ENCODE measurements at regions not wholly inside any gene's neighbourhood (a gene's known extent, or its start where the extent isn't known, plus 50 kb on each side); places are given as distances from the start of the nearest gene placed in this dataset.

- H3K4me3 Mint-ChIP-seq (ENCODE audit: unreplicated experiment), result no peak overlapping the region
- peaks cover 4% of the 10 kb centered on the region for H3K4me1 Mint-ChIP-seq (ENCODE audit: unreplicated experiment)
- H3K27ac Mint-ChIP-seq (ENCODE audit: unreplicated experiment), result no peak overlapping the region
- TF ChIP-seq, protein P1, sequence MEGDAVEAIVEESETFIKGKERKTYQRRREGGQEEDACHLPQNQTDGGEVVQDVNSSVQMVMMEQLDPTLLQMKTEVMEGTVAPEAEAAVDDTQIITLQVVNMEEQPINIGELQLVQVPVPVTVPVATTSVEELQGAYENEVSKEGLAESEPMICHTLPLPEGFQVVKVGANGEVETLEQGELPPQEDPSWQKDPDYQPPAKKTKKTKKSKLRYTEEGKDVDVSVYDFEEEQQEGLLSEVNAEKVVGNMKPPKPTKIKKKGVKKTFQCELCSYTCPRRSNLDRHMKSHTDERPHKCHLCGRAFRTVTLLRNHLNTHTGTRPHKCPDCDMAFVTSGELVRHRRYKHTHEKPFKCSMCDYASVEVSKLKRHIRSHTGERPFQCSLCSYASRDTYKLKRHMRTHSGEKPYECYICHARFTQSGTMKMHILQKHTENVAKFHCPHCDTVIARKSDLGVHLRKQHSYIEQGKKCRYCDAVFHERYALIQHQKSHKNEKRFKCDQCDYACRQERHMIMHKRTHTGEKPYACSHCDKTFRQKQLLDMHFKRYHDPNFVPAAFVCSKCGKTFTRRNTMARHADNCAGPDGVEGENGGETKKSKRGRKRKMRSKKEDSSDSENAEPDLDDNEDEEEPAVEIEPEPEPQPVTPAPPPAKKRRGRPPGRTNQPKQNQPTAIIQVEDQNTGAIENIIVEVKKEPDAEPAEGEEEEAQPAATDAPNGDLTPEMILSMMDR (IDR thresholded peaks at IDR 0.05; ENCODE audit: unreplicated experiment), result no peak
- no peaks in the 10 kb centered on the region for H3K9me3 Mint-ChIP-seq (ENCODE audit: unreplicated experiment)
- no peak for DNase-seq (ENCODE audit: low spot score)
- H3K36me3 Mint-ChIP-seq (ENCODE audit: low read depth, unreplicated experiment), result no peaks in the 10 kb centered on the region
- peaks cover 2% of the 10 kb centered on the region for H3K27me3 Mint-ChIP-seq (ENCODE audit: unreplicated experiment)
These were observed 350.6 kb upstream of the CCL2 start for GRCh38 chr17:33904476-33904875.

DNA sequence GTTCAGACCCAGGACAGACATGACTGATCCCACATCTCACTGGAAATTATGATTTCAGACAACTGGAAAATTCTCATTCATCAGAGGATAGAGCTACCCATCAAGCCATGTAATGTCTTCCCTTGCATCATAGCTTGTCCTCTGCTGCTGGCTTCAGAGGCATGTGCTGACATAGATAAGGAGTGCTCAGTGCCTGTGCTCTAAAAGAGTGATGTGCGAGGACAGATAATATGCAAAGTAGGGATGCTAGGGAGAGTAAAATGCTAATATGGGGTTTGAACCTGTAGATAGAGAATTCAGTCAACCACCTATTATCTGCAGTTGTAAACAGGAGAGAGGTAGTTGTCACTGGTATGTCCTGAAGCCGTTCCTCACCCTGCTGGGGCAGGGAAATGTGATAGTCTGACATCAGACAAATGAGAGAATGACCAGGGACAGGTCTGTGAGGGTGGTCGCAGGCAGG lies 349.7 kb upstream of the CCL2 start:
- peaks cover 2% of the 10 kb centered on the region for H3K27me3 Mint-ChIP-seq (ENCODE audit: unreplicated experiment)
- H3K27ac Mint-ChIP-seq (ENCODE audit: unreplicated experiment), result no peak overlapping the region
- TF ChIP-seq, protein P1 (IDR thresholded peaks at IDR 0.05; ENCODE audit: unreplicated experiment), result no peak
- H3K4me1 Mint-ChIP-seq (ENCODE audit: unreplicated experiment), result peaks cover 4% of the 10 kb centered on the region
- no peaks in the 10 kb centered on the region for H3K36me3 Mint-ChIP-seq (ENCODE audit: low read depth, unreplicated experiment)
- no peak overlapping the region for H3K4me3 Mint-ChIP-seq (ENCODE audit: unreplicated experiment)
- no peak for DNase-seq (ENCODE audit: low spot score)
- H3K9me3 Mint-ChIP-seq (ENCODE audit: unreplicated experiment), result no peaks in the 10 kb centered on the region

GRCh38 chr17:33908363-33909064 lies 346.6 kb upstream of the CCL2 start:
- no peaks in the 10 kb centered on the region for H3K36me3 Mint-ChIP-seq (ENCODE audit: low read depth, unreplicated experiment)
- H3K27ac Mint-ChIP-seq (ENCODE audit: unreplicated experiment), result no peak overlapping the region
- no peak overlapping the region for H3K4me3 Mint-ChIP-seq (ENCODE audit: unreplicated experiment)
- TF ChIP-seq, protein P1 (IDR thresholded peaks at IDR 0.05; ENCODE audit: unreplicated experiment), result no peak
- peaks cover 3% of the 10 kb centered on the region for H3K27me3 Mint-ChIP-seq (ENCODE audit: unreplicated experiment)
- no peak for DNase-seq (ENCODE audit: low spot score)
- H3K9me3 Mint-ChIP-seq (ENCODE audit: unreplicated experiment), result no peaks in the 10 kb centered on the region
- peaks cover 4% of the 10 kb centered on the region for H3K4me1 Mint-ChIP-seq (ENCODE audit: unreplicated experiment)

- Mint-ChIP-seq H3K27ac (ENCODE audit: unreplicated experiment) (no peak overlapping the region), H3K4me3 (ENCODE audit: unreplicated experiment) (no peak overlapping the region), H3K9me3 (ENCODE audit: unreplicated experiment) (no peaks in the 10 kb centered on the region), H3K4me1 (ENCODE audit: unreplicated experiment) (peaks cover 4% of the 10 kb centered on the region), H3K36me3 (ENCODE audit: low read depth, unreplicated experiment) (no peaks in the 10 kb centered on the region), H3K27me3 (ENCODE audit: unreplicated experiment) (peaks cover 3% of the 10 kb centered on the region)
- DNase-seq (ENCODE audit: low spot score), result no peak
- TF ChIP-seq, protein P1 (IDR thresholded peaks at IDR 0.05; ENCODE audit: unreplicated experiment), result no peak
These were observed 344.8 kb upstream of the CCL2 start for GRCh38 chr17:33910200-33910857.

DNA sequence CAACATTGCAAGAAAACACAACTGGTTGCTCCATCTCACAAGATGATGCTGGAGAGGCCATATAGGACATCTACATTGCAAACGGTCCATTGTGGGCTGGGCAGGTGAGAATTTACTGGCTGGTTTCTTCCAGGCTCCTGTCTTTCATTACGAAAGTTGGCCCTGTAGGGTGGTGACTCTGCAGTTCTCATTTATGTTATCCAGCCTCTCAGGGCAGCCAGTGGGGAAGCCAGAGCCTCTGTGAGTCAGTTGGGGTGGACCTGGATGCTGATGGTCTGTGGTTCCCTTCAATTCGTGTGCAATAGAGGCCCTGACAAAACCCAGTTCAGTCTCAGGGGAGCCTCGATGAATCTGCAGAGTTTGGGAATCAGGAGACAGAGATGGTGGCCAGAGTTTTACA lies 341.0 kb upstream of the CCL2 start:
- no peak for DNase-seq (ENCODE audit: low spot score)
- H3K27ac Mint-ChIP-seq (ENCODE audit: unreplicated experiment), result no peak overlapping the region
- H3K4me1 Mint-ChIP-seq (ENCODE audit: unreplicated experiment), result no peaks in the 10 kb centered on the region
- TF ChIP-seq, protein P1 (IDR thresholded peaks at IDR 0.05; ENCODE audit: unreplicated experiment), result no peak
- H3K9me3 Mint-ChIP-seq (ENCODE audit: unreplicated experiment), result no peaks in the 10 kb centered on the region
- H3K36me3 Mint-ChIP-seq (ENCODE audit: low read depth, unreplicated experiment), result no peaks in the 10 kb centered on the region
- no peak overlapping the region for H3K4me3 Mint-ChIP-seq (ENCODE audit: unreplicated experiment)
- H3K27me3 Mint-ChIP-seq (ENCODE audit: unreplicated experiment), result peaks cover 3% of the 10 kb centered on the region
